ENCODE measurements at regions not wholly inside any gene's neighbourhood (a gene's known extent, or its start where the extent isn't known, plus 50 kb on each side); places are given as distances from the start of the nearest gene placed in this dataset.

DNA sequence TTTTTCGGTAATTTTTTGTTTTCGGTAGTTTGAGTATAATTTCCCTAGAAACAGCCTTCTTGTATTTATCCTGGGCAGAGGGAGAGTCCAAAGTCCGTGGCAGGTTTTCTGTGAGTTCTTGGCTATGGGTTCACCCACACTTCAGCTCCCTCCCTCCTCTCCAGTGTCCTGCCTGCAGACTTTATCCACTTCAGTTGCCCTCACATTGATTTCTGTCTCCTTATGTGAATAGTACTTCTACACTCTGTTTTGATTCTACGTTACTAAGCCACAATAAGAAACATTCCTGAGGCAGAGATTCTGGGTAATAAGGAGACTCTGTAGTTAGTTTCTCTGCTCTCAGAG lies 868.6 kb downstream of the METTL15 start:
- TF ChIP-seq, protein P1, sequence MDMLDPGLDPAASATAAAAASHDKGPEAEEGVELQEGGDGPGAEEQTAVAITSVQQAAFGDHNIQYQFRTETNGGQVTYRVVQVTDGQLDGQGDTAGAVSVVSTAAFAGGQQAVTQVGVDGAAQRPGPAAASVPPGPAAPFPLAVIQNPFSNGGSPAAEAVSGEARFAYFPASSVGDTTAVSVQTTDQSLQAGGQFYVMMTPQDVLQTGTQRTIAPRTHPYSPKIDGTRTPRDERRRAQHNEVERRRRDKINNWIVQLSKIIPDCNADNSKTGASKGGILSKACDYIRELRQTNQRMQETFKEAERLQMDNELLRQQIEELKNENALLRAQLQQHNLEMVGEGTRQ (IDR thresholded peaks at IDR 0.05; ENCODE audit: borderline replicate concordance, low read depth, low read length), result no peak
- TF ChIP-seq, protein P2, sequence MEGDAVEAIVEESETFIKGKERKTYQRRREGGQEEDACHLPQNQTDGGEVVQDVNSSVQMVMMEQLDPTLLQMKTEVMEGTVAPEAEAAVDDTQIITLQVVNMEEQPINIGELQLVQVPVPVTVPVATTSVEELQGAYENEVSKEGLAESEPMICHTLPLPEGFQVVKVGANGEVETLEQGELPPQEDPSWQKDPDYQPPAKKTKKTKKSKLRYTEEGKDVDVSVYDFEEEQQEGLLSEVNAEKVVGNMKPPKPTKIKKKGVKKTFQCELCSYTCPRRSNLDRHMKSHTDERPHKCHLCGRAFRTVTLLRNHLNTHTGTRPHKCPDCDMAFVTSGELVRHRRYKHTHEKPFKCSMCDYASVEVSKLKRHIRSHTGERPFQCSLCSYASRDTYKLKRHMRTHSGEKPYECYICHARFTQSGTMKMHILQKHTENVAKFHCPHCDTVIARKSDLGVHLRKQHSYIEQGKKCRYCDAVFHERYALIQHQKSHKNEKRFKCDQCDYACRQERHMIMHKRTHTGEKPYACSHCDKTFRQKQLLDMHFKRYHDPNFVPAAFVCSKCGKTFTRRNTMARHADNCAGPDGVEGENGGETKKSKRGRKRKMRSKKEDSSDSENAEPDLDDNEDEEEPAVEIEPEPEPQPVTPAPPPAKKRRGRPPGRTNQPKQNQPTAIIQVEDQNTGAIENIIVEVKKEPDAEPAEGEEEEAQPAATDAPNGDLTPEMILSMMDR (IDR thresholded peaks at IDR 0.05), result no peak
- TF ChIP-seq, protein P3, sequence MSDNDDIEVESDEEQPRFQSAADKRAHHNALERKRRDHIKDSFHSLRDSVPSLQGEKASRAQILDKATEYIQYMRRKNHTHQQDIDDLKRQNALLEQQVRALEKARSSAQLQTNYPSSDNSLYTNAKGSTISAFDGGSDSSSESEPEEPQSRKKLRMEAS (IDR thresholded peaks at IDR 0.05; ENCODE audit: low read depth), result no peak
- TF ChIP-seq NFIC (IDR thresholded peaks at IDR 0.05; ENCODE audit: borderline replicate concordance), result no peak
- TF ChIP-seq SMC3 (IDR thresholded peaks at IDR 0.05; ENCODE audit: low read depth, low read length), result no peak
- TF ChIP-seq EP300 (IDR thresholded peaks at IDR 0.05; ENCODE audit: borderline replicate concordance in 1 of 2, low read depth in 1 of 2, low read length in 1 of 2), result no peak
- TF ChIP-seq POLR2AphosphoS5 (IDR thresholded peaks at IDR 0.05; ENCODE audit: low read depth, low read length), result no peak
- no peak for TF ChIP-seq SIN3A (IDR thresholded peaks at IDR 0.05; ENCODE audit: borderline replicate concordance, low read depth, low read length)
- TF ChIP-seq RAD21 (IDR thresholded peaks at IDR 0.05; ENCODE audit: low read length), result no peak
- TF ChIP-seq NRF1 (IDR thresholded peaks at IDR 0.05; ENCODE audit: low read depth, low read length), result no peak
- TF ChIP-seq, protein P4, sequence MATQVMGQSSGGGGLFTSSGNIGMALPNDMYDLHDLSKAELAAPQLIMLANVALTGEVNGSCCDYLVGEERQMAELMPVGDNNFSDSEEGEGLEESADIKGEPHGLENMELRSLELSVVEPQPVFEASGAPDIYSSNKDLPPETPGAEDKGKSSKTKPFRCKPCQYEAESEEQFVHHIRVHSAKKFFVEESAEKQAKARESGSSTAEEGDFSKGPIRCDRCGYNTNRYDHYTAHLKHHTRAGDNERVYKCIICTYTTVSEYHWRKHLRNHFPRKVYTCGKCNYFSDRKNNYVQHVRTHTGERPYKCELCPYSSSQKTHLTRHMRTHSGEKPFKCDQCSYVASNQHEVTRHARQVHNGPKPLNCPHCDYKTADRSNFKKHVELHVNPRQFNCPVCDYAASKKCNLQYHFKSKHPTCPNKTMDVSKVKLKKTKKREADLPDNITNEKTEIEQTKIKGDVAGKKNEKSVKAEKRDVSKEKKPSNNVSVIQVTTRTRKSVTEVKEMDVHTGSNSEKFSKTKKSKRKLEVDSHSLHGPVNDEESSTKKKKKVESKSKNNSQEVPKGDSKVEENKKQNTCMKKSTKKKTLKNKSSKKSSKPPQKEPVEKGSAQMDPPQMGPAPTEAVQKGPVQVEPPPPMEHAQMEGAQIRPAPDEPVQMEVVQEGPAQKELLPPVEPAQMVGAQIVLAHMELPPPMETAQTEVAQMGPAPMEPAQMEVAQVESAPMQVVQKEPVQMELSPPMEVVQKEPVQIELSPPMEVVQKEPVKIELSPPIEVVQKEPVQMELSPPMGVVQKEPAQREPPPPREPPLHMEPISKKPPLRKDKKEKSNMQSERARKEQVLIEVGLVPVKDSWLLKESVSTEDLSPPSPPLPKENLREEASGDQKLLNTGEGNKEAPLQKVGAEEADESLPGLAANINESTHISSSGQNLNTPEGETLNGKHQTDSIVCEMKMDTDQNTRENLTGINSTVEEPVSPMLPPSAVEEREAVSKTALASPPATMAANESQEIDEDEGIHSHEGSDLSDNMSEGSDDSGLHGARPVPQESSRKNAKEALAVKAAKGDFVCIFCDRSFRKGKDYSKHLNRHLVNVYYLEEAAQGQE (IDR thresholded peaks at IDR 0.05; ENCODE audit: low read depth, low read length), result no peak
- TF ChIP-seq JUND (IDR thresholded peaks at IDR 0.05), result no peak
